Muscle layer of colon (tissue), 2 donors: ENCODE measurements at regions not wholly inside any gene's neighbourhood (a gene's known extent, or its start where the extent isn't known, plus 50 kb on each side); places are given as distances from the start of the nearest gene placed in this dataset.

Experiments used
- H3K27ac ChIP-seq: one replicate; pipeline ENCODE4 v1.7.0; 2013; ENCODE audit warnings: low read depth, mild to moderate bottlenecking, low read length, moderate library complexity
- H3K27me3 ChIP-seq, 2 donors: one replicate each; pipeline ENCODE4 v1.7.0; 2013; ENCODE audit warnings: low read length in 2 of 2, mild to moderate bottlenecking in 2 of 2; ENCODE audit not compliant: insufficient read depth in 2 of 2, control insufficient read depth in 1 of 2
- H3K36me3 ChIP-seq: one replicate; pipeline ENCODE4 v1.7.0; 2013; ENCODE audit warnings: mild to moderate bottlenecking, low read length; ENCODE audit not compliant: insufficient read depth
- H3K4me1 ChIP-seq: one replicate; pipeline ENCODE4 v1.7.0; 2013; ENCODE audit warnings: mild to moderate bottlenecking, low read length; ENCODE audit not compliant: insufficient read depth
- H3K4me3 ChIP-seq, 2 donors: one replicate each; pipeline ENCODE4 v1.7.0; 2013; ENCODE audit warnings: low read length in 2 of 2, low read depth in 1 of 2, mild to moderate bottlenecking in 1 of 2, moderate library complexity in 1 of 2
- H3K9ac ChIP-seq: one replicate; pipeline ENCODE4 v1.7.0; 2013; ENCODE audit warnings: low read length
- H3K9me3 ChIP-seq: one replicate; pipeline ENCODE4 v1.7.0; 2013; ENCODE audit warnings: mild to moderate bottlenecking, low read length
- donor health status: abdominal sarcoma.
- donor health status: Adenocarcinoma of cecum.

GRCh38 chr1:232499188-232499587 is 130.7 kb downstream of the SIPA1L2 start:
- Histone ChIP-seq H3K9ac (no peak overlapping the region), H3K9me3 (no peaks in the 10 kb centered on the region), H3K27ac (no peak overlapping the region), H3K4me1 (peaks cover 33% of the 10 kb centered on the region), H3K4me3 (no peak overlapping the region), H3K36me3 (no peaks in the 10 kb centered on the region), H3K27me3 (no peaks in the 10 kb centered on the region)

DNA sequence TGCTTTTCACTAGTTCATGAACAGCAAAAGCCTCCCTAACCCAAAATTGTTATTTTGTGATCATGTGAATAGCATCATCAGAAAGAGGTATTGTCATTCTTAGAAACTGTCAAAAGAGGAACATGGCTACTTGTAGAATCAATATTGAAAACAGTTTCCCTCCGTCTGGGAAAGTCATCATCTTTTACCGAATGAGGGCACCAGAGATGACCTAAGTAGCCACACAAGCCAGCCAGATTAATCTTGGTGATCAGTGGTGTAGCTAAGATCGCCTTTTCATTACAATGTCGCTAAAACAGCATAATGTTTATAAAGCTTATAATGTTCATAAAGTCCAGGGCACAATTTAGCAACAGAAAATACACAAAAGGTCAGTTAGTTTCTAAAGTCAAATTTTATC is 136.1 kb downstream of the SIPA1L2 start:
- H3K27ac ChIP-seq = no peak overlapping the region
- peaks cover 26% of the 10 kb centered on the region for H3K36me3 ChIP-seq
- H3K9me3 ChIP-seq = no peaks in the 10 kb centered on the region
- no peaks in the 10 kb centered on the region for H3K27me3 ChIP-seq
- peaks cover 17% of the 10 kb centered on the region for H3K4me1 ChIP-seq
- H3K9ac ChIP-seq = no peak overlapping the region
- H3K4me3 ChIP-seq = no peak overlapping the region

DNA sequence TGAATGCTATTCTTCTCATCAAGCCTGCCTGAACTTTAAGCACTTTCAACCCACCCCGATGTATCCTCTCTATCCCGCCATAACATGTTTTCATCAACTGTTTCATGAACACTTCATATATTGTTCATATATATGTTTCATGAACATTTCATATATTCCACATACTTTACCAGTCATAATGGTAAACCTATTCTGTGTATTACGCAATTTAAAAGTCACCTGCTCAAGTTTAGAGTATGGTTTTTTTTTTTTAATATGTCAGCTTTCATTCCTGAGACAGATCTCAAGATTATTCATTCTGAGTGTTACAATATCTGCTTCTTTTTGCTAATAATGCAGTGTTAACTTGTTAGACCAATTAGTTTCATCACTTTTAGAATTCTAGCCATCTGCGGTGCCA is 140.7 kb downstream of the SIPA1L2 start:
- Histone ChIP-seq H3K27ac (no peak overlapping the region), H3K9me3 (no peaks in the 10 kb centered on the region), H3K27me3 (no peaks in the 10 kb centered on the region), H3K4me3 (no peak overlapping the region), H3K9ac (no peak overlapping the region), H3K4me1 (peaks cover 6% of the 10 kb centered on the region), H3K36me3 (peaks cover 32% of the 10 kb centered on the region)

DNA sequence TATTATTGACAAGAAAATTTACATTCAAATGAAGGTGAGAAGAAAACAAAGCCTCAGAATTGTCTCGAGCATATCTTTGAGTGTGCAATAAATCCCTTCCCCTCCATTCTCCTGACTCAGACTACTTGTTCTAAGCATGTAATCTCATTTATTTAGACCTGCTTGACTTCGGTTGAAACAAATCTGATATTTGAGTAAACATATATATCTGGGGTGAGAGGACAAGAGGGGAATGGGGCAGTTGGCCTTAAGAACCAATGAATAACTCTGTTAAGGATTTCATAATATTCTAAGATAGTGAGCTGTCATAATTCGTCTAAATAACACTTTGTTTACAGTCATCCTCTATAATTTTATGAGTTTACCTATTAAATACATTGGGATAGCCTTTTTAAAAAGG is 142.7 kb downstream of the SIPA1L2 start:
- Histone ChIP-seq H3K4me3 (no peak overlapping the region), H3K9ac (no peak overlapping the region), H3K4me1 (peaks cover 13% of the 10 kb centered on the region), H3K27me3 (no peaks in the 10 kb centered on the region), H3K27ac (no peak overlapping the region), H3K36me3 (peaks cover 37% of the 10 kb centered on the region), H3K9me3 (no peaks in the 10 kb centered on the region)

DNA sequence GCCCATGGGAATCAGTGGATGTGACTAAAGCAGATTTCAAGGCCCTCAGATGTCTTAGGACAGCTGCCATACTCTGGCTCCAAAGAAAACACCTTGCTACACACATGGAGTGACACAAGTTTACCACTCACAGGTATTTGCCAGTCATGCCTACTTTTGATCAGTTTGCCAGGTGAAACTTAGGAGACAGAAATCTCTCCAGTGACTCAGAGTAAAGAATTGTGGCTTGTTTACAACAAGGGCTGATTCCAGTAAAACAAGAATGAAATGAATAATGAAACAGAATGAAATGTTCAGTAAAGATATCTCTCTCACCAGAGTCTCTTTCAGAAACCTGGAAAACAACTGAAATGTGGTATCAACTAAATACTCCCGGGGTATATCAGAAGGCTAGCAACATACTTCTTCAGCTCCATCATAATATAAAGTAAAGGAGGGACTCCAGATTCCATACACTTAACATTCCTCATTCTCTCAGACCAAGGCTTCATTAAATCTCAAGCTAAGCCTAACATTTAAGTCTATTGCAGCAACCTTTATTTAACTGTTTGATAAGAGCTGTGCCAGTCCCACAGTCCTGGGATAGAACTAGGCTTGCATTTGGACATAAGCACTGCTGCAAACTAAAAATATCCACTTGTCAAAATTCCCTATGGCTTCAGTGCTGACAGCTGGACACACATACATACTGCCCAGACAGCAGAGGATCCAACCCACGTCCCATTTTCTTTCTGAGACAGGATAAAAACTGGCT is 143.3 kb downstream of the SIPA1L2 start:
- Histone ChIP-seq H3K9me3 (no peaks in the 10 kb centered on the region), H3K4me3 (no peak overlapping the region), H3K9ac (no peak overlapping the region), H3K4me1 (peaks cover 13% of the 10 kb centered on the region), H3K36me3 (peaks cover 34% of the 10 kb centered on the region), H3K27ac (peak overlapping the region; percentile 44), H3K27me3 (no peaks in the 10 kb centered on the region)

- H3K36me3 ChIP-seq = peaks cover 34% of the 10 kb centered on the region
- H3K9me3 ChIP-seq = no peaks in the 10 kb centered on the region
- H3K9ac ChIP-seq = no peak overlapping the region
- peak overlapping the region; percentile 44 for H3K27ac ChIP-seq
- H3K4me3 ChIP-seq = no peak overlapping the region
- peaks cover 13% of the 10 kb centered on the region for H3K4me1 ChIP-seq
- no peaks in the 10 kb centered on the region for H3K27me3 ChIP-seq
These were observed 143.9 kb downstream of the SIPA1L2 start for GRCh38 chr1:232486006-232486405.

DNA sequence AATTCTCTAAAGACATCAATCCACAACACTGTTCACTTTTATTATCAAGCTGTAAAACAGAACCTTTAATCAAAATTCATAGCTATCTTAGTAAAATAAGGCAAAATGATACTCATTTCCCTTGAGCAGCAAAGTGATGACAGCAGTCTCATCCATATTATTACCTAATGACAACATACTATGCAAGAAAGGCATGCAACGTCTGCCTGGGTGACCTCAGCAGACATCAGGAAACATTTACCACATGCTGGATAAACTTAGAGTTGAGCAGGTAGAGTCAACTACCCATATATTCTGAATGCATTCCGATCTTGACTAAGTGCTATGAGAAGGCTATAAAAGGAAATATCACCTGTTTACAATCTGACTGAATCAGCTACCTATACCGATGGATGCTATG is 145.1 kb downstream of the SIPA1L2 start:
- H3K9me3 ChIP-seq = no peaks in the 10 kb centered on the region
- H3K36me3 ChIP-seq = peaks cover 24% of the 10 kb centered on the region
- H3K27ac ChIP-seq = no peak overlapping the region
- peaks cover 13% of the 10 kb centered on the region for H3K4me1 ChIP-seq
- H3K4me3 ChIP-seq = no peak overlapping the region
- H3K27me3 ChIP-seq = no peaks in the 10 kb centered on the region
- no peak overlapping the region for H3K9ac ChIP-seq

GRCh38 chr1:232483826-232484225 is 146.1 kb downstream of the SIPA1L2 start:
- H3K36me3 ChIP-seq = peaks cover 29% of the 10 kb centered on the region
- H3K27me3 ChIP-seq = no peaks in the 10 kb centered on the region
- H3K9me3 ChIP-seq = no peaks in the 10 kb centered on the region
- no peak overlapping the region for H3K9ac ChIP-seq
- H3K4me1 ChIP-seq = peaks cover 13% of the 10 kb centered on the region
- H3K4me3 ChIP-seq = no peak overlapping the region
- no peak overlapping the region for H3K27ac ChIP-seq

- no peak overlapping the region for H3K9ac ChIP-seq
- no peak overlapping the region for H3K4me3 ChIP-seq
- H3K27me3 ChIP-seq = no peaks in the 10 kb centered on the region
- H3K4me1 ChIP-seq = peaks cover 9% of the 10 kb centered on the region
- H3K27ac ChIP-seq = no peak overlapping the region
- H3K9me3 ChIP-seq = no peaks in the 10 kb centered on the region
- H3K36me3 ChIP-seq = peaks cover 38% of the 10 kb centered on the region
These were observed 148.8 kb downstream of the SIPA1L2 start for GRCh38 chr1:232481091-232481490.

DNA sequence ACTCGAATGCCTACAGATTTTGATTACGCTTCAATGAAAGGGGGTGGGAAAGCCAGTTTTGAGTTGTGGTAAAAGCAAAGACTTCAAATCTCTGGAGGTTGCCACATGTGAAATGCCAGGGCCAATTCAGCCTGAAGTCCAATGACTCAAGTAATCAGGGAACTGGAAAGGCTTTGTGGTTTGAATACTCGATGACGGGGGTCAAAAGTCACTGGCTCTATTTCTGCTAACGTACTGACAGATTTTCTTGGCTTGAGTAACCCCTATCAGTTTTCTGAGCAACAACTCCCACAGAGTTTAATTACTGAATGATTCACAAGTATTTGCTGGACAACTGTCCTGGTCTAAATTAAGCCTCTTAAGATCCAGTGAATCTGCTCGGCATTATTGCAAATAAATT is 152.2 kb downstream of the SIPA1L2 start:
- H3K27ac ChIP-seq = no peak overlapping the region
- no peak overlapping the region for H3K4me3 ChIP-seq
- peaks cover 4% of the 10 kb centered on the region for H3K4me1 ChIP-seq
- H3K36me3 ChIP-seq = peaks cover 25% of the 10 kb centered on the region
- H3K9me3 ChIP-seq = no peaks in the 10 kb centered on the region
- H3K9ac ChIP-seq = no peak overlapping the region
- H3K27me3 ChIP-seq = no peaks in the 10 kb centered on the region

- Histone ChIP-seq H3K4me3 (no peak overlapping the region), H3K27ac (no peak overlapping the region), H3K27me3 (no peaks in the 10 kb centered on the region), H3K9ac (no peak overlapping the region), H3K4me1 (peaks cover 4% of the 10 kb centered on the region), H3K9me3 (no peaks in the 10 kb centered on the region), H3K36me3 (peaks cover 21% of the 10 kb centered on the region)
These were observed 153.4 kb downstream of the SIPA1L2 start for GRCh38 chr1:232476538-232476950.

GRCh38 chr1:232474826-232475225 is 155.1 kb downstream of the SIPA1L2 start:
- Histone ChIP-seq H3K4me1 (peaks cover 4% of the 10 kb centered on the region), H3K27me3 (no peaks in the 10 kb centered on the region), H3K4me3 (no peak overlapping the region), H3K36me3 (peaks cover 30% of the 10 kb centered on the region), H3K27ac (no peak overlapping the region), H3K9ac (no peak overlapping the region), H3K9me3 (no peaks in the 10 kb centered on the region)
